ENCODE measurements at regions not wholly inside any gene's neighbourhood (a gene's known extent, or its start where the extent isn't known, plus 50 kb on each side); places are given as distances from the start of the nearest gene placed in this dataset.
"Not testable (repeated sequence)": the region's sequence is repeated elsewhere in the genome, so short reads cannot be mapped to it uniquely, and the experiment has no call there.

DNA sequence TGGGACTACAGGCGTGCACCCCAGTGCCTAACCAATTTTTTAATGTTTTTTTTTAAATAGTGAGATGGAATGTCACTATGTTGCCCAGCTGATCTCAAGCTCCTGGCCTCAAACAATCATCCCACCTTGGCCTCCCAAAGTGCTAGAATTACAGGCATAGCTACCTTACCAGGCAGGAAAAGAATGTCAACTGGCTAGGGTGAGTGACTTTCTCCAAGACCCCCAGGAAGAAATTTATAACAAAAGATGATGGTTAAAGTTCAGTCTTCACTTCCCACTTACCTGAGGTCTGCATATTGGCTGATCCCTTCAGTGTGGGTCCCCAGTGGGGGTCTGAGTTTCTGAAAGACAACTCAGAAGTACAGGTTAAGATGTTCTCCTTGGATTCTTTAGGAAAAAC lies 893.0 kb downstream of the UQCRFS1 start:
- no peak for DNase-seq (ENCODE audit: low read depth)

DNA sequence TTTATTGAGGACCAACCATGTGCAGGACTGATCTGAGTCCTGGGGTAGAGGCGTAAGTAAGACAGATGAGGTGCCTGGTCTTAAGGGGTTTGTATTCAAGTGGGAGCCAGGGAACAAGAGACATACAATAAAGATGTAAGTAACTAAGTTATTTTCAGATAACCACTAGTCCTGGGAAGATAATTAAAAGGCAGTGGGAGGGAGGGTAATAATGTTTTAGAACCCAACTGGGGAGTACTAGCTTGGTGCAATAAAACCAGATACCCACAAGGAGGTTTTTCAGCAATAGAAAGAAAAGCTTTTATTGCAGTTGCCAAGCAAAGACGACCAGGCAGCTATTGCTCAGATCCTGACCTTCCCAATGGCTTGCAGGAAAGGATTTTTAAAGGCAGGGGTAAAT lies 893.7 kb downstream of the UQCRFS1 start:
- no peak for DNase-seq (ENCODE audit: low read depth)

GRCh38 chr19:28318469-28319179 lies 894.3 kb downstream of the UQCRFS1 start:
- no peak for DNase-seq (ENCODE audit: low read depth)

DNA sequence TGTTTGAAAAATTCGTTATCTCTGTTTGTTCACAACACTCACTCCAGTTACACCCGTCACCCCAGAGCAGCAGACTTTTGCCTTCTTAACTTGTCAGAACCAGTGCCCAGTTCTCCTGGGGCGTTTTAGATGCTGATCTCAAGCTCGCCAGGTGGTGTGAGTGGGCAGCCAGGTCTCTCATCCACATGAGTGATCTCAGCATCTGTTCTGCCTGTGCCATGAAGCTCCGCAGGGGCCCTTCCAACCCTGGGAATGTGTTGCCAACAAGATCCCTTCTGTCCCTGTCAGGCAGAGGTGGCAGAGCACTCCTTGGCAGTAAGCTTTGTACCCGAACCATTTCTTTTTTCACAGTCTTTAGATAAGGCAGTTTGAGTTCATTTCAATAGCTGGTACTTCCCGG lies 896.5 kb downstream of the UQCRFS1 start:
- DNase-seq (ENCODE audit: low read depth) = no peak

DNA sequence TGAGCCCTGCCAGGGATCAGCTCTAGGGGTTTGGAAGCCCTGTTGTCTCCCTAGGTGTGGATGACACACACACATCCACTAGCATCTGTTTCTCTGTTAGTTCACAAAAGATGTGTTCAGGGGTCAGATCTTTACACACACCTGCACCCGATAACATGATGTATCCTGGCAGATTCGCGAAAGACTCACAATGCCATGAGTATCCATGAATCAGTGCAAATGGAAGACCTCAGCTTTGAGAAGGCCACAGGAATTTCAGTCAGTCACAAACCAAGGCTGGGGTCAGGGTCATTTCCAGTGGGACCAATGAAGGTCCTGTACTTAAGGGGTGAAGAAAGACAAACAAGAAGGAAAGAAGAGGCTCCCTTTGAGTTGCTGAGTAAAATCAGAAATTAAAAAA lies 898.2 kb downstream of the UQCRFS1 start:
- DNase-seq (ENCODE audit: low read depth) = no peak

DNA sequence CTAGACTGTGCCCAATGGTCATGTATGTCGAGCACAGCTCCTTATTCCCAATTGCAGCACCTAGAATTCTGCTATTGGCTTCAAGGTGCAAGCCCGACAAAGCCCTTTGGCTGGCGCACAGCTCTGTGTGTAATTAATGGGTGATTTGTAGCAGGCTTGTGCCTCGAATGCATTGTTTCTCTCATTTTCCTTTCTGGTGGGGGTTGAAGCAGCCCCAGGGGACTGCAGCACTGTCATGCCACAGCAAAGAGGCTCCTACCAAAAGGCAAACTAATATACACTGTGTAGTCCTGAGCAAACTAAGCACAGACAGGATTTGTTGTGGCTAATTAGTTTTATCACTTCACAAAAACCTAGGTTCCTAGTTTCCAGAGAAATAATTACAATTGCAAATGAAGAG lies 898.7 kb downstream of the UQCRFS1 start:
- no peak for DNase-seq (ENCODE audit: low read depth)

DNA sequence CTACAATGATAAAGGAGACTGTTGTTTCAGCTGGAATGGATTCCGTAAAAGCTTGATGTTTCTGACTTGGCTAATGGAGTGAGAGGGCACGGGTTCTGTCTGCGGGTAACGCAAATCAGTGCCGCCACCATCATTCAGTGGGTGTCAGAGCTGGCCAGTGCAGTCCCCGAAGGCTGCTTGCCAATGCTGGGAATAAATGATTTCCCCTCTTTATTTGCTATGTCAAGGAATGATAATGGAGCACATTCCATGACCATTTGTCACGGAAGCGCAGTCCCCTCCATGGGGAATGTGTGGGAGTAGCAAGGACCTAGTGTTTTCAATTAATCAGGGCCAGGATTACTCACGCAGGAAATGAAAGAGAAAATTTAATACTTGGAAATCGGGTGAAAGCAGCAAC lies 899.3 kb downstream of the UQCRFS1 start:
- no peak for DNase-seq (ENCODE audit: low read depth)

GRCh38 chr19:28312269-28312668 lies 900.7 kb downstream of the UQCRFS1 start:
- DNase-seq (ENCODE audit: low read depth) = no peak

DNA sequence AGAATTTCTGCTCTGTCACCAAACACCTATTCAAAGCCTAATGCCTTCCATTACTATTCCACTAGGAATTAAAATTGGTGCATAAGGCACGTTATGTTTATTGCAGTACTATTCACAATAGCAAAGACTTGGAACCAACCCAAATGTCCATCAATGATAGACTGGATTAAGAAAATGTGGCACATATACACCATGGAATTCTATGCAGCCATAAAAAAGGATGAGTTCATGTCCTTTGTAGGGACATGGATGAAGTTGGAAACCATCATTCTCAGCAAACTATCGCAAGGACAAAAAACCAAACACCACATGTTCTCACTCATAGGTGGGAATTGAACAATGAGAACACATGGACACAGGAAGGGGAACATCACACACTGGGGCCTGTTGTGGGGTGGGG lies 902.1 kb downstream of the UQCRFS1 start:
- DNase-seq (ENCODE audit: low read depth) = not testable (repeated sequence)

DNA sequence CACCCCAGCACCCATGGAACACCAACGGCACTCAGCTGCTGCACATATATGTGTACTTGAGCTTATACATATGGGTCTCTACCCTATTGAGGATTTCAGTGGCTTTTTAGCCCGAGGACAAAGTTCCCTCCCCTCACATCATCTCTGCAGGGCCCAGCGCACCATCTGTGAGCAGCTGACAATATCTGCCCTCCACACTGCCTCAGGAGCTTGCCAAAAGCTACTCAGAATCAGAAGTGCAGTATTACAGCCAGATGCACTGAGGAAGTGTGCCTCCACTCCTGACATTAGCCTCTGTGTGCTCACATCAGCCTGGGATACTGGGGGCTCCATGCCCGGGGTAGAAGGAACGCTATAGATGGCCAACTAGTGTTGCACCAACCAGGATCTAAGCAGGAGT lies 903.9 kb downstream of the UQCRFS1 start:
- DNase-seq (ENCODE audit: low read depth) = no peak

- no peak for DNase-seq (ENCODE audit: low read depth)
Observed at GRCh38 chr19:28307963-28308362, 905.0 kb downstream of the UQCRFS1 start.

DNA sequence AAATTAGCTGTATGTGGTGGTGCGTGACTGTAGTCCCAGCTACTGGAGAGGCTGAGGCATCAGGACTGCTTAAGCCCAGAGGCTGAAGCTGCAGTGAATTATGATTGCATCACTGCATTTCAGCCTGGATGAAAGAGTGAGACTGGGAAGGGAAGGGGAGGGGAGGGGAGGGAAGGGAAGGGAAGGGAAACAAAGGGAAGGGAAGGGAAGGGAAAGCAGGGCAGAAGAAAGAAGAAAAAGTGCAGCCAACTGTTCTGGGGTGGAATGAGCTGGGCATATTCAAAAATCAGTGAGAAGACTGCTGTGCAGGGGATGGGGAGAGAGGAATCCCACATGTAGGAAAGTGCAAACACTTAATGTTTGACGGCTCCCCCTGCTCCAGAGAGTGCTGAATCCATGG lies 905.5 kb downstream of the UQCRFS1 start:
- no peak for DNase-seq (ENCODE audit: low read depth)

GRCh38 chr19:28305513-28305912 lies 907.4 kb downstream of the UQCRFS1 start:
- no peak for DNase-seq (ENCODE audit: low read depth)

DNA sequence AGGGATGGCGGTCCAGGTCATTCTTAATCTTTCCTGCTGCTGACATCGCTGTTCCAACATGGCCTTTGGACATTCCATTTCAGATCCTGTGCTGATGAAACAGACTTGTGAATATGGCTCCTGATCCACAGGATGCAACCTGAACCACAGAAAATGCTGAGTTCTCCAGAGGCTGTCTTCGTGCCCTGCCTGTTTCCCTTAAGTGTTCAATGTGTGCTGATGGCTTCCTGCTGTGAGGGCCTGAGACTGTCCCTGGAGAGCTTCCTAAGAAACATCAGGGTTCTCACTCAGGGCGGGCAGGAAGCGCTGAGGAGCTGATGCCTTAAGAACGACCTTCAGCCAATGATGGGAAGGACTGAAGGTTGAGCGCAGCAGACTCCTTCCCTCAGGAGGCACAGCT lies 909.4 kb downstream of the UQCRFS1 start:
- no peak for DNase-seq (ENCODE audit: low read depth)

GRCh38 chr19:28301961-28302360 lies 911.0 kb downstream of the UQCRFS1 start:
- DNase-seq (ENCODE audit: low read depth) = no peak

GRCh38 chr19:28301463-28301862 lies 911.5 kb downstream of the UQCRFS1 start:
- no peak for DNase-seq (ENCODE audit: low read depth)

GRCh38 chr19:28299649-28300048 lies 913.3 kb downstream of the UQCRFS1 start:
- no peak for DNase-seq (ENCODE audit: low read depth)

GRCh38 chr19:28297586-28298157 lies 915.3 kb downstream of the UQCRFS1 start:
- no peak for DNase-seq (ENCODE audit: low read depth)

GRCh38 chr19:28297036-28297435 lies 915.9 kb downstream of the UQCRFS1 start:
- no peak for DNase-seq (ENCODE audit: low read depth)

DNA sequence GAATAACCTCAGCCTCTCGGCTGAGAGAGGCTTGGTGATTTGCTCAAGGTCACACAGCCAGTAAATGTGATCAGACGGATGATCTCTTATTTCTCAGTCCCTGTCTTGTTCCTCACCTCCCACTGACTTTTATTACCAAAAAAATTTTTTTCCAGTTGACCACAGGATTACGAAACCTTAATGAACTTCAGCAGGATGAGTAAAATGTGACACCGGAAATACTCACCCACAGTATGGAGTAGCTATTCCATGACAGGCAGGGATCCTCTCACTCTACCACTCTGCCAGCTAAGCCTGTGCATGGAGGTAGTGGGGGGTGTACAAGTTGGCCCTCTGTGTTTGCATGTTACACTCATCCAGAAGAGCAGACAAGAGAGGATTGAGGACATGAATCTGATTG lies 916.4 kb downstream of the UQCRFS1 start:
- no peak for DNase-seq (ENCODE audit: low read depth)

GRCh38 chr19:28294975-28295374 lies 918.0 kb downstream of the UQCRFS1 start:
- DNase-seq (ENCODE audit: low read depth) = not testable (repeated sequence)

- no peak for DNase-seq (ENCODE audit: low read depth)
Observed at GRCh38 chr19:28294395-28294794, 918.6 kb downstream of the UQCRFS1 start.

GRCh38 chr19:28293685-28294084 lies 919.3 kb downstream of the UQCRFS1 start:
- DNase-seq (ENCODE audit: low read depth) = no peak

GRCh38 chr19:28292822-28293500 lies 920.0 kb downstream of the UQCRFS1 start:
- no peak for DNase-seq (ENCODE audit: low read depth)
